HG02970 (cell line): ENCODE measurements at regions not wholly inside any gene's neighbourhood (a gene's known extent, or its start where the extent isn't known, plus 50 kb on each side); places are given as distances from the start of the nearest gene placed in this dataset.

Experiments
- ATAC-seq: cut with Tn5 transposase; IDR thresholded peaks from one replicate; pipeline ENCODE4 v1.9.1; 2021; ENCODE audit warnings: mild to moderate bottlenecking, moderate library complexity, moderate number of reproducible peaks; ENCODE audit not compliant: unreplicated experiment, low FRiP score

DNA sequence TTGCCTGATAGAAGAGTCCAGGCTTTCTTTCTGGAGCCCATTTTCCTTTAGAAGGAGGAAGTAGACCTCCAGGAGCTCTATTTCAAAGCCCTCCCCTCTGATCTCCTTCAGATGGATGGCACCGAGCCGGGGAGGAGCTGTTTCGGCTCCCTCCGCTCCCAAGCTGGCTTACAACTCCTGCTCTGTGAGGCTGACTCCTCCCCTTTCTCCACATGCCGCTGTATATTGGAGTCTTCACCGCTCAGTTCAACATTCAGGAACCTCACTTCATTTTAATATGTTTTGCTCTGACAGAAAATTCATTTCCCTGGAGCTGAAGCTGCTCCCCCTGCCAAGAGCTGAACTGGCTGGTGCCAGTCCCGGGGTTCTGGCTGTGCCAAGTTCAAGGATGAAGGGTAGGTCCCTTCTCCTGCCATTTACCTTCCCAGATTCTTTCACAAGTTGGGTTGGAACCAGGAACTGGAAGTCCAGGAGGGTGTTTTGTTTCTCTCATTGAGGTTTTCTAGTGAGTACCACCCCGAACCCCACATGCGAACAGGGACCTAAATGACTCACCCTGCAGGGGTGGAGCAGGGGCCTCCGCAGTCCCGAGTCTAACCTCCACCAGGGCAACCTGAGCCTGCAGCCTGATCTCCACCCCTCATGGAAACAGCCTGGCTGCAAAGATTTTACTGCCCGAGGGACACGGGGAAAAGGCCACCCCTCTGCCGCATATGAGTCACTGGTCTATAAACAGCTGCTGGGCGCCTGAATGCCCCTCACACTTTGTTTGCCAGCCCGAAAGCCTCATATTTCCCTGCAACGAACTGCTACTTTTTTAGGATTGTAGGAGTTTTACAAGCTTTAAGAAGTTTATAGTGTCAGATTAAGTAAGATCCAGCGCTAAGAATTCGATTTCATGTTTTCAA is 68.6 kb upstream of the FOXA2 start:
- no peak for ATAC-seq

DNA sequence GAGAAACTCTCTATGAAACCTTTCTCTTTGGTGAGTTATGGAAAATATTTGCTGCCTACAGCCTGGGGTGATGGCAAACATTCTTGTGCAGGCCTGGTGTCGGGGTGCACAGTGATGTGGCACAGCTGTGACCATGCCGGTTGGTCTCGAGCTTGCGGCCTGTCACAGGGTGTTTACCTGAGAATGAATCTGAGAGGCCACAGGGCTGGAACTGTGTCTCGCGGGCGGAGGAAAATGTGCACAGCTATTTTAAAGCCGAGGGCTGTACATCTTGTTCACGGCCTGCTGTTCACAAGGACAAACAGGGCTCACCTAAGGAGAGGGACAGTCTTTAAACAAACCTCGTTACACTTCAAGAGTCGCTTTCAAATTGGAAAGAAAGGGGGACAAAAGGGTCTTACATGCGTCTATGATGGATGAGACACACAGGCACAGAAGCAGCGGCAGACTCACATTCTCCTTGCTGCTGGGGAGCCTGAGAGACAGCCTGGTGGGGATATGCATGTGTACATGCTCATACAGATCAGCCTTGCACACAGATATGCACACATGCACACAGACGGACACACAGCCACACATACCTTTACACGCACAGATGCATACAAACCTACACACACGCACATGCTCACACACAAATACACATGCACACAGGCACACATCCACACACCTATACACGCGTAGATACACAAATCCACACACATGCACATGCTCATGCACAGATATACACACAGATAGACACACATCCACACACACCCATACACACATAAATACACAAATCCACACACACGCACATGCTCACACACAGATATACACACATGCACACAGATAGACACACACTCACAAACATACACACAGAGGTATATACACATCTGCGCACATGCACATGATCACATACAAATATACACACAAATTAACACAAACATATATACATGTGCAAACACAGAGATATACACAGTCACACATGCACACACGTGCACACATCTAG is 69.6 kb upstream of the FOXA2 start:
- no peak for ATAC-seq

DNA sequence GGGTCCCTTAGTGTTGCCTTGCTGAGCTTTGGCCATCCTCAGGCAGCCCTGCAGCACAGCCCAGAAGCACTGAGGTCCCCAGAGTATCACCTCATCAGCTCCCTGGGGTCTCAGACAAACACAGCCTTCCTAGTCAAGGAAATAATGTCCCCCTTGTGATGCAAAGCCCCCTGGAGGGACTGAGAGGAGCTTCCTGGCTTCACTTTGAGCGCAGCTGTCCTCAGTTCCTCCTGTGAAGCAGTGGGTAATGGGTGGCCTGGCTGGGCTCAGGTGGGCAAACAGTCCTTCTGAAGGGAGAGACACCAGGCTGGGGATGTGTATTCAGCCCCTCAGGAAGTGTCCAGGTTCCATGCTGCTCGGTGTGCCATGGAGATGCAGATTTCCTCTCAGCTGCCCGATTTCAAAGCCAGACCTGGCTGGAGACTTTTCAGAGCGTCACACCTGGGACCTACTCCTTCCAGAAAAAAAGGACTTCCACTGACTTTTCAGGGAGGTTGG is 79.2 kb upstream of the FOXA2 start:
- ATAC-seq, result no peak

DNA sequence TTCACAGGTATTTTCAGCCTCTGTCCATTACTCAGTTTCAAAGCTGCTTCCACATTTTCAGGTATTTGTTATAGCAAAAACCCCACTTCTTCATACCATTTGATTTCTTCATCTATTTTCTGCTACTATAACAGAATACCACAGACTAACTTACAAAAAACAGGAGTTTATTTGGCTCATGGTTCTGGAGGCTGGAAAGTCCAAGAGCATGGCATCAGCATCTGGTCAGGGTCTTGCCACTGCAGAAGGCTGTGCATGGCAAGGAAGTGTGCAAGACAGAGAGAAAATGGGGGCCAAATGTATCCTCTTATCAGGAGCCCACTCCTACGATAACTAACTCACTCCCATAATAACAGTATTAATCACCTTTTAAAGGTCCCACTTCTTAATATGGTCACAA is 82.8 kb upstream of the FOXA2 start:
- ATAC-seq, result no peak

DNA sequence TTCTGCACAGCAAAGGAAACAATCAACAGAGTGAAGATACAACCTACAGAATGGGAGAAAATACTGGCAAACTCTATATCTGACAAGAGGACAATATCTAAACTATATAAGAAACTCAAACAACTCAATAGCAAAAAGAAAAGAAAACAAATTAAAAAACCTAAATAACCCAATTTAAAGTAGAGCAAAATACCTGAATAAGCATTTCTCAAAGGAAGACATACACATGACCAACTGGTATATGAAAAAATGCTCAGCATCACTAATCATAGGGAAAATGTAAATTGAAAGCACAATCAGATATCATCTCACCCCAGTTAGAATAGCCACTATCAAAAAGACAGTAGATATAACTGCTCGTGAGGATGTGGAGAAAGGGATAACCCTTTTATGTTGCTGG is 87.8 kb upstream of the FOXA2 start:
- ATAC-seq, result no peak

DNA sequence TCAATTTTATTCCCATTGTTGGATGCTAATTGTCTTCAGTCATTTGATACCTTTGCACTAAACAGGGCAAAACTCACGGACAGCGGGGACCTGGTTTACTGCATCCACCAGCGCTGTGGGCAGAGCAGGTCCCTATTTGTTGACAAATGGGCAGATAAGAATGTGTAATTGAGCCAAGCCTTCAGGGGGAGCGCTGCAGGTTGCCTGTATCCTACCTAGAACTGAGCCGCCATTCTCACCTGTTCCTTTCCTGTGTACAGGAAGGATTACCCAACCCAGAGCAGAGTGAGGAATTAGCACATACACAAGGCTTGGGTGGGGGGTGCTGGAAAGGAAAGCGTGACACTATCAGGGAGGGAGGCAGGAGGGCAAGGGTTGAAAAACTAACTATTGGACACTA is 89.1 kb upstream of the FOXA2 start:
- ATAC-seq, result no peak

DNA sequence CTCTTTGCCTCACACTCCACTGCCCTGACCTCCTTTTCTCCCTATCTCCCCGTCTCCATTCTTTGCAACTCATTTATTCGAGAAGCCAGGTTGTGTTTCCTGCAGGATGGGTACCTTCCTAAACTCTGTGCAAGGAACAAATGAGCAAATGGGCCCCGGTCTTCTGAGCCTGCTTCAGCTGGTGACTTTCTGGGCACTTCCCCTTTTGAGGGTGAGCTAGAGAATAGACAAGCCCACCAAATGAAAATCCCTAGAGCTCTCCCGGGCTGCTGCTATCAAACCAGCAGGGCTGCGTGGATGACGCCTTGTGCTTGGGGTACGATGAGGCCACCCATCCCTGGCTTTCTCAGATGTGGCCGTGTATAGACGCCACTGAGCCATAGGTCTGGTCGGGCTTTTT is 91.0 kb upstream of the FOXA2 start:
- ATAC-seq, result no peak

DNA sequence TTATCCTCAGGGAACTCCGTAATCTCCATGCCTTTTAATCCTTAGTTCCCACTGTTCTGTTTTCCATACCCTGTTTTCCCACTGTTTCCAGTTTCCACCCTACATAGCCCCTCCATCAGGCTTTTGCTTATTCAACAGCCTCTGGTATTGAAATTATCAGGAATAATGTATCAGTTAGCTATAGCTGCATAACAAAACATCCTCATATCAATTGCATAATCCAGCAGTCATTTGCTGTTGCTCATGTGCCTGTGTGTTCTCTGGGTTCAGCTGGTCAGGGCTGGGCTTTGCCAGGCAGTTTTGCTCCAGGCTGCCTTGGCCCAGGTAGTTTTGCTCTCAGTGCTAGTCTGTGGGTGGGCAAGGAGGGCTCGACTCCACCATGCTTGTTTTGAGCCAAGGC is 94.3 kb upstream of the FOXA2 start:
- no peak for ATAC-seq

DNA sequence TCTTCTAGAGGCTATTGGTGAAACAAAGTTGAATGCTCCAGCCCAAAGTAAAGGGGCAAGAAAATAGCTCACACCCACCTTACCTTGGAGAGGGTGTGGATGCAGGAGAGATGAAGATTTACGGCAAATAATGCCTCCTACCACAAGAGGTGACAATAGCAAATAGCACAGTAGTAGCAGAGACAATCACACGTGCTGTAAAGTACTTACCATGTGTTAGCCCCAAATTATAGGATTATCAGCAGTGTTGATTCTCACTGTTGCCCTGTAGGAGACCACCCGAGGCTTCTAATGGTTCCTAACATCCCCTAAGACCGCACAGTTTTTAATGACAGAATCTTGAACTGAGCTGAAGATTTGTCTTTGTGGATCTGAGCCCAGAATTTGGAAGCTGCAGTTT is 94.8 kb upstream of the FOXA2 start:
- ATAC-seq, result no peak

DNA sequence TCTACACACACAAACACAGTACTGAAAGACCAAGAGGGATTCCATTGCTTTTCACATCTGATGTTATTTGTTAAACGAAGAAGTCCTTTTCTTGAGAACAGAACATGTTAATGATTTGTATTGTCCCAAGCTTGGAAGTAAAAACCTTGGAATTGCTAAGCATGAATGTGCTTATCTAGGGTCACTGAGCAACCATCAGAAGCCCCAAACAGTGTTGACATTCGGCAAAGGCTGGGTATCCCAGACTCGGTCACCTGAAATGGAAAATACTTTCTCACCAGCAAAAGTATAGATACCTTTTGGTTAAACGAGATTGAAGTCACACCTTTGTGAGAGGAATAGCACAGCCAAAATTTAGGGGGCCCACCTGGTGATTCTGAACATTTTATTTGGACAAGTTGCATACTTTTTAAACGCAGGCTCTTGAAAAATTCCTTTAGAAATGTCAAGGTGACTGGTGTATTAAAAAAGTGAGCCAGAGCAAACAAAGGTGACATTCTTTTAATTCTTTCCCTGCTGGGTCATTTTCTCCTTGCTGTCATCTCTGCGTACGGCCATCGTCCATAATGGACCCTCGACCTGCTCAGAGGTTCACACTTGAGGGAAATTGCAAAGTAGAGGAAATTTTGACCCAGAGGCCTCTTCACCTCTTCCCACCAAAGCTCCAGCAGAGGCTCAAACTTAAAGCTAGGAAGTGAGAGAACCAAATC is 95.8 kb upstream of the FOXA2 start:
- ATAC-seq, result no peak

DNA sequence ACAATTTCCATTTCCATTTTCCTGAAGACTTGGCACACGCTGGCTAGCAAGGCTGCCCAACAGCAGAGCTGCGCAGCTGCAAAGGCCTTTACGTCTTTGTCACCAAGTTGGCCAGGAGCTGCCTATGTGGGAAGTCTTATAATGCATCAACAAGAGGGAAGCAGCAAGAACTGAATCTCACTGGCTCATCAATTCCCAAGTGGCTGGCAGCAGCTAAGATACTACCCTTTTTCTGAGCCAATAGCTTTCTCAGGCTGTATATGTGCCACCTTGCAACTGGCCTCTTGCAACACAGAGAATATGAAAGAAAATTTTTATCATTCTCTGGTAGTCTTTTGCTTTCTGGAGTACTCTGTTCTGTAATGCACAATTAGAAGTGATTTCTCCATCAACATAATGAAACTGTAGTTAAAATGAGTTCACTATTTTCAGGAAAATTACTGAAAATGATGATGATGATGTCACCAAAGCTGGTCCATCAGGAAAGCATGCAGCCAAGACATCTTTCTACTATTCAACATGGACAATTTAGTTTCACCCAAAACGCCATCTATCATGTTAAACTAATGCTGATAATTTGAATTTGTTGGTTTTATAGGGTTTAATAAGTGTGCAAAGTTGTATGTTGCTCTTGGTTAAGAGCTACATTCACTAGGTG is 97.3 kb upstream of the FOXA2 start:
- ATAC-seq, result no peak

DNA sequence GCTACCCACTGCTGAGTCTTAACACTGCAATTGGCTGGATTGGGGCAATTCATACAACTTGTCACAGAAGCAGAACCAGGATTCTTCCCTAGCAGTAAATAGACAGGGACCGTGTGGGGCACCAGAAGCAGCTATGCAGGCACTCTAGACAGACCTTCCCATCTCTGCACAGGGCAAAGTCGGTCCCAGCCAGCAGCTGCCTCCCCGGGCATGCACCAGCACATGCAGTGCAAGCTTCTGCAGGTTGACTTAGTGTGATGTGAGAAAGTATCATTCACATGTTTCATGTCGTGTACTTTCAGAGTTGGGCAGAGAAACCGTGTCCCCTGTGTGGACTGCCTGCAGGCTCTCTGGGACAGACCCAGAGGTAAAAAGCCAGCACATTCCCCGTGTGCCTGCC is 98.0 kb upstream of the FOXA2 start:
- no peak for ATAC-seq

DNA sequence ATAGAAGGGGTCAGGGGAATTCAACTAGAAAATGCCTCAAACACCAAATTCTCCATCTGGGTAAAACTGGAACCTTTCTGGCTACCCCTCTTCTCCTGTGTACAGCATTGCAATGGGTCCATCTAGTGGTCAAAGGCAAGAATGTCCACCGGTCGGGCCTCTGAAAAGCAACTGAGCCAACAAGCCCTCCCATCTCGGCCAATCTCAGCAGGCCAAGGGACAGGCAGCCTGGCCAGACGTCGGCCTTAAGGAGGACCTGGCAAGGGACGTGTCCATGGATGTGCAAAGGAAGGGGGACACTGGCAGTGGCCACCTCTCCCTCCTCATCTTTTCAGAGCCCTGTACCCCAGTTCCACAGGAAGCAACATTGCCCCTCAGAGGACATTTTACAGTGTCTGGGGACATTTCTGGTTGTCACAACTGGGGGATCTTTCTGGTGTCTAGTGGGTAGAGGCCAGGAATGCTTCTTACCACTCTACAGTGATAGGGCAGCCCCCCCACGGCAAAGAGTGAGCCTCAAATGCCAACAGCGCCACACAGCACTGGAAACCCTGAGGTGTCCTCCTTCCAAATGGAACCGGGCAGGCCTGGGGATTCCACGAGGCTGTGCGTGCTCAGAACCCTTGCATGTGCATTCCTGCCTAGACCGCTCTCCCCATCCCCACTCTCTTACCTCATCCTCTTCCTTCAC is 99.8 kb upstream of the FOXA2 start:
- ATAC-seq, result no peak

DNA sequence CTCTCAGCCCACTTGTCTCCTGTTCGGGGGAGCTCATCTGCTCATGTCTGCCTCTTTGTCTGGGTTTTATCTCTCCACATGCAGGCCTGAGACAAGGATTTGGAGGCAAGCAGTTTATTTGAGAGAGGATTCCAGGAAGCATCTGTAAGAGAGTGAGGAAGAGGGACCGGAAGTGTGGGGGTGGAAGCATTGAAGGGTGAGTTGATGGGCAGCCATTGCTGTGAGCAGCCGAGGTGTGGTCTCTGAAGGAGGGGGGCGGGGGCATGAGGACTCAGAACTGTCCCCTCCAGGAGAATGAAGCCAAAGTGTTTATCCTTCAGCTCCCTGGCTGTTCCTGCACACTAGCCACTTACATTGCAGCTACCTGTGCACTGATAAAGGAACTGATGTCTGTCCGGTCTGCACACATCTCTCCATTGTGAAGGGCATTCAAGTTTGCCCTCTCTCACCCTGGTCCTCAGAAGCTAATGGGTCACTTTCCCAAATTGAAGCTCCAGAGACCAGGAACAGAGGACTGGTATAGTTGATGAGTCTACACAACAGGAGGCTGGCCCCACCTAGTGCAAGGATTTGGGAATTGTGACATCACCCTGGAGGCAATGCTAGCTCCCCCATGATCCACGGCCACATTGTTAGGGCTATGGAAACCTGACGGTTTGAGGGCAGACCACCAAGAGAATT is 100.5 kb upstream of the FOXA2 start:
- no peak for ATAC-seq

DNA sequence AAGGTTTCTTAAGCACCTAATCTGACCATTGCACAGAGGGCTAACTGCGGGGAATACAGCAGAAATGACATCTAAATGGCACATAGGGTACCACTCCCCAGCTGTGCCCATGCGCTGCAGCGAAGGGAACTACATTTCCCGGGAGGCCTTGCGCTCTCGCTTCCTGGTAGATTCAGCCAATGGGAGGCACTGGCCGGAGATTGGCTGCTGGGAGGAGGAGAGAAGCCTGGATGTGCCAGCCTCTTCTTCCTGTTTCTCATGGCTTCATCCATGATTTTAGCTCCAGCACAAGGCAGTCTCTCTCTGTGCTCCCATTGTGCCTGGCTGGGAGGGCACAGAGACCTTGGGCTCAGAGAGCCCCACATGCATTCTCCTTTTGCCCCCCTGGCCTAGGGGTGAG is 101.7 kb upstream of the FOXA2 start:
- no peak for ATAC-seq

DNA sequence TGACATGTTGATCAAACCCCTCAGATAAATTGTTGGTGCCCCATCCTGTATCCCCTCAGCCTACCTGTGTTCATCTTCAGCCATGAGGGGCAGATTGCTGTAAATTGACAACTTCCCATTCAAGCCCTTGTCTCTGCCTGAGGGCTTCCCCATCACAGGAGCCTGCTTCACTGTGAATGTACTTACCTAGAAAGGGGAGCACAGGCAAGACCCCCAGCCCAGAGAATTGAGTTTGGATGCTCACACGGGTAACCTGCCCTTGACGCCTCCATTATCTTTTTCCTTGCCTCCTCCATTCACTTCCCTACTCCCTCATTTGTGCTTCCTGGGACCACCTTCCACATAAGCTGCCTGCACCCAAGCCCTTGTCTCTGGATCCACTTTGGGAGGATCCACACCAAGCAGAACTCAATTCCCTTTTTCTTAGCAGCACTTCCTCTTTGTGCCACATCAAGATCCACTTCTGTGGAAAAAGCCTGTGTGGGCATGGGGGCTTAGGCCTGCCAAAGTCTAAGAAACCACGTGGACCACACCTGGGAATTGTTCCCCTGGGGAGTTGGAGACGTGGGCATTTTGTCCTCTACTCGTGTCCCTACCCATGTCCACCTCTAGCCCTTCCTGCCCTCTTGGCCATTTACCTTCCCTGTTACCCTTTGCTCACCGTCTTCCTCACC is 103.4 kb upstream of the FOXA2 start:
- no peak for ATAC-seq

DNA sequence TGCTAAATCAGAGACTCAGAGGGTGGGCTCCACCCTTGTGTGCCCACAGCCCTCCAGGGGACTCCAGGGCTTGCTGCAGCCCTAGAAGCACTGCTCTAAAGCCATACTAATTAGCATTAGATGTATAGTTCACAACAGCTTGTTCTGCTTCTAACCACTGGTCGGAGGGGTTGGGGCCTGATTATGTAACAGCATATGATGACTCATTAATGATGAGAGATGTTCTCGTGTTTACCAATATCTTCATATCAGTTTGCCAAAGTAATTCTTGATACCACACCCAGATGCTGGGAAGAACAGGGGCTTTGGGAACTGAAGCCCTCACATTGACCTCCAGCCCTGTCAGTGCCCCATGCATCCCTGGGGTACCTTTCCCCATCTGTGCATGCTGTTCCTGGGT is 104.1 kb upstream of the FOXA2 start:
- no peak for ATAC-seq

DNA sequence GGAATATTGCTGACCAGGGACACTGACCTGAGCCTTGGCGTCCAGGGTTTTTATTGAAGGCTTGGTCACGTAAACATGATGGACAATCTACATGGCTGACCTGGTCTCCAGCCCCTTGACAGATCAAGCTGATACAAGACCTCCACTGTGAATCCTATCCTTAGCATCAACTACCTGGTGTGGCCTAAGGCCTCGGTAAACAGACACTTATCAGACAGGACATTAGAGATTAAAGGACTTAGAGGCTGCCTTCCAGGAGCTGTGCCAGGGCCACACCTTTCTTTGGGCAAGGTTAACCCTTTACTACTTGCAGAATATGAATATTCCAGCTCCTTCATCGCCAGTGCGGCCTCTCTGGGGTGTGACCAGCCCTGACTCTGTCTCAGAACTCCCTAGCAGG is 104.9 kb upstream of the FOXA2 start:
- ATAC-seq, result no peak
